AG08395 (cell line): ENCODE measurements at regions not wholly inside any gene's neighbourhood (a gene's known extent, or its start where the extent isn't known, plus 50 kb on each side); places are given as distances from the start of the nearest gene placed in this dataset.
"Not testable (repeated sequence)": the region's sequence is repeated elsewhere in the genome, so short reads cannot be mapped to it uniquely, and the experiment has no call there.

ENCODE experiments used
- DNase-seq: peaks from one replicate; pipeline ENCODE4 v3.0.0; 2012; ENCODE audit warnings: mixed read lengths, low spot score

DNA sequence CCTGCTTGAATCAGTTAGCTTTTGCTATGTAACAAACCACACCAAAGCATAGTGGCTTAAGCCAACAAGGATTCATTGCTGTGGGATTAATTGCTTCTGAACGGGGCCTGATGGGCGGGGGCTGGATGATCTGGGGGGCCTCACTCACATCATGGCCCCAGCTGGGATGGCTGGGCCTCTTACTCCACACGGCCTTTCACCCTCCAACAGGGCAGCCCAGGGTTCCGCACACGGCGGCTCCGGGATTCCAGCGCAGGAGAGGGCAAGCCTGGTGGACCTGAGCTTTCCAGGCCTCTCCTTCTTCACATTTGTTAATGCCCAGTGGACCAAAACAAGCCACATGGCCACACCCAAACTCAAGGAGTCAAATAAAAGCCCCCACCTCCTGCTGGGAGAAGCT lies 86.3 kb upstream of the PHLPP1 start:
- no peak for DNase-seq

DNA sequence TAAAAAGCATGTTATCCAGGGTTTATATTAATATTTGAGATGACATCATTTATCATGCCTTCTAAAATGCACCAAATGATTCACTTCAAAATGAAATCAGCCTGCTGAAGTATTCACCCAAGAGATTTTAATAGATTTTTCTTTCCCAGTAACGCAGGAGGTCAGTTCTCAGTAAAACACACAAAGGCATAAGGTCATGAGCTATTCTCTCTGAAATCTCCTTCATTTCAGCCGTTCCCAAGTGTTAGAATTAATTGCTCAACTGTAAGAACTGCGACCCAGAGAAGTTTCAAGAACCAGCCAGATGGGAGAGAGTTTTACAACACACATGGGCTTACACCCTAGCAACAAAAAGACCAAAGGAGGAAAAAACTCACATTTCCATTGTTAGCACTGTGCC lies 84.2 kb upstream of the PHLPP1 start:
- no peak for DNase-seq

DNA sequence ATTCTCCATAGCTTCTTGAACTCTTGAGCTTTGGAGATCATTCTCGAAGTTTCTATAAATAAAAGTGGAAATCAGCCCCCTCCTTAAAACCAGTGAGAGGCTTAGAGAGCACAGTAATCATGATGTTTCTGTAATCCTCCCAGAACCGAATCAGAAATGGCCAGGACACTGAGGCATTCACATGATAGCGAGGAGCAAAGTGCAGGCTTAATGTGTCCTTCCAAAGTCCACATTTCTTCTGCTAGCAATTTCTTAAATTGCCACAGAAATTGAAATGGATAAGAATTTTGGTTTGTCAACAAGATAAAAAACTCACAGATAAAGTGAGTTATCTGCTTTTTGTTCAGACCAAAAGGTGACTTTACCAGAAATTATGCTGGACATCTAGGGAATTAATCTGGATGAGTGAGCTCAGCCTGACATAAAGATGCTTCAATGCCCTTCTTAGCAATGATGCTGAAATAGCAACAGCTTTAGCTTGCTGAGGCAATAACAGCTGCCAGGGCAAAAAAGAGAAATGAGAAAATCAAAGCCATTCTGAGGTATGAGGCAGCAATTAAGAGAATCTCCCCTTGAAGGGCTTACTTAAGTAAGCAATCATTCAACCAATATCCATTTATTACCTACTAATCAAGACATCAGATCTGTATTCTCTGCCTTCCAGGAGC lies 82.4 kb upstream of the PHLPP1 start:
- no peak for DNase-seq

DNA sequence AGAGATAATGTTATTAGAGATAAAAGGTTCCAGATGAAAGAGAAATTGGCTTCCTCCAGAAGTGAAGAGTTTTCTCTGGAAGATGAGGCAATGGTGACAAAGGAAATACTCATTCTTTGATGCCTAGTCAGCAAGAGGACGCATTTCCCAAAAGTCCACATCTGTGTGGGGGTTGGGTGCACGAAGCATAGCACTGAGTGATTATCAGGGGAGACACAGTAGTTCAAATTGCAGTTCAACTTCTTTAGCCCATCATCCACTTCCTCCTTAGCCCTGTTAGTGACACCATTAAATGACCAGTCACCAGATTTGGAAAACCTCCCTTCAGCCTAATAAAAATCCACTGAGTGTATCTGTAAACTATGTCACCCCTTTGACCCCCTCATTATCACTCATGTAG lies 80.9 kb upstream of the PHLPP1 start:
- peak; percentile 48 for DNase-seq

DNA sequence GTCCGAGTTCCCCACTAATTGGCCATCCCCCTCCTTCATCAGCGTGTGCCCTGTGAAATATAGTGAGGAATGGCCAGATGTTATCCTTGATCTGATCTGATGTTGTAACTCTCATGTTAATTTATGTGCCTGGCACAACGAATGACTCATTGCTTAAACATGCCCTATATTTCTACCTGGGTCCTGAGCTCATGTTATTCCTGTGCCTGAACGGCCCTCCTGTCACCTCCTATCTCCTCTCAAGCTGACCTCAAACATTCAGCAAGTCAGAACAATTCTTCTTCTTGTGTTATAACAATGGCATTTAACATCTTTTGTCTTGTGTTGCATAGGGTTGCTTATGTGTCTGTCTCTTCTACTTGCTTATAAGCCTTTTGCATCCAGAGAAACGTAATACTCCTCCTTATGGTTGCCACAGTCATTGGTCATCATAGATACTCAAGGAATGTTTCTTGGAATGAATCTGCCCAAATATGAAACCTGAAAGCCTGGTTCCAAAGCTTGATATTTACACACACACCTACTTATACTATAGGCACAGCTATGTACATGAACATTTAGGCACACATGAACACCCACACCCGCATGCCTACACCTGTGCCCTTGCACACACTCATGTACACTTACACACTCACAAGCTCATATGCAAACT lies 80.2 kb upstream of the PHLPP1 start:
- no peak for DNase-seq

- no peak for DNase-seq
These were observed 77.9 kb upstream of the PHLPP1 start for GRCh38 chr18:62637403-62637802.

DNA sequence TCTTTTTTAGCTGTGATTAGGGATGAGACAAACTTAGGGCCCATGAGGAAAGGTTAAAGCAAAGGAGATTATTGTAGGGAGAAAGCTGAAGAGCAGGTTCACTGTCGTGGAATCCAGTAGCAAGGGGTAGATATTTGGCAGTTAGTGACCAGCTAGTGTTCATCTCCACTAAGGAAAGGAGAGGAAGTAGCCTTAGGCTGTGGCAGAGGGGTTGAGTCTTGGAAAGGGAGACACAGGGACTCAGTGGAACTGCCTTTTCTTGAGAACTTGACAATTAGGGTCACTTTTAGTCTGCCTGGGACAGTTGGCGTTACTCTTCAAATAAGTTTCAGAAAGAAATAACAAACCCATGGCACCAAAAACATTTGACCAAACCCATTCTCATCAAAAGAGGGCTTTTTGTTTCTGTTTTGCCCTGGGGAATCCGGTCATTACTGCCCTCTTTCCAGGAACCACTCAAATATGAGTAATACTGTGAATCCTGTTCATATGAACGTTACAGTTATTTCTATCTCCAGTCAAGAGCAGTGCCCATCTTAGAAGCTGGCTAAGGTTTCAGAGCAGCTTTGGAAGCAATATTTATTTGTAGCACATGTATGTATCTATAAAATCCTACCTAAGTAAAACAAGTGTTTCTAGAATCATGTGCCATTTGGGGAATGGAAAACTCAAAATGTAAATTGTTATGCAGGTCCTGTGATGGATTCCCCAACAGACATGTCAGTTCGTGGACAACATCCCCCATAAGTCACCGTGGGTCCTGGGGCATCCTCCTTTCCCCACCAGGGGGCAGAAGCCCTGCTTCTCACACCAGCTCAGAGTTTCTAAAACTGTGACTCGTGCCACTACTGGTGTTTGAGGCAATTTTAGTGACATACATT lies 77.3 kb upstream of the PHLPP1 start:
- no peak for DNase-seq

GRCh38 chr18:62643181-62643580 lies 72.2 kb upstream of the PHLPP1 start:
- DNase-seq: no peak

GRCh38 chr18:62644773-62645172 lies 70.6 kb upstream of the PHLPP1 start:
- DNase-seq: no peak

- DNase-seq: no peak
These were observed 68.2 kb upstream of the PHLPP1 start for GRCh38 chr18:62647179-62647578.

- DNase-seq: no peak
These were observed 67.2 kb upstream of the PHLPP1 start for GRCh38 chr18:62648045-62648678.

GRCh38 chr18:62651276-62652056 lies 63.9 kb upstream of the PHLPP1 start:
- DNase-seq: no peak

- DNase-seq: not testable (repeated sequence)
These were observed 63.2 kb upstream of the PHLPP1 start for GRCh38 chr18:62652057-62652629.

GRCh38 chr18:62655520-62656219 lies 59.7 kb upstream of the PHLPP1 start:
- no peak for DNase-seq

DNA sequence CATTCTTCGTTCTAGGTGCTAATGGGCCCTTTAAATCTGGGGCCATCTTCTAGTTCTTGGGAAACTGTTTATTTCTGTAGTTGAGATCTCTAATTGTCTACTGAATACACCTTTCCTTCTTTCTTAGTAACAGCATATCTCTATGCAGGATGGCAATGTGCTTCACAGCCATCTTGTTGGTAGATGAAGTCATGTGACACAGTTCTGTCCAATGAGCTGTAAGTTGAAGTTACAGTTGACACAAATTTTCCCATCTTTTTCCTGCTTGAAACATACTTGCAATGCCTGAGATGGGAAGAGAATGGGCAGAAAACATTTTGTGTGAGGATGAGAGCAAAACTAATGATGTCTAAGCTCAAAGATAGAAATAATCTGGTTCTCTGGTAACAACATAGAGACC lies 57.3 kb upstream of the PHLPP1 start:
- DNase-seq: no peak

DNA sequence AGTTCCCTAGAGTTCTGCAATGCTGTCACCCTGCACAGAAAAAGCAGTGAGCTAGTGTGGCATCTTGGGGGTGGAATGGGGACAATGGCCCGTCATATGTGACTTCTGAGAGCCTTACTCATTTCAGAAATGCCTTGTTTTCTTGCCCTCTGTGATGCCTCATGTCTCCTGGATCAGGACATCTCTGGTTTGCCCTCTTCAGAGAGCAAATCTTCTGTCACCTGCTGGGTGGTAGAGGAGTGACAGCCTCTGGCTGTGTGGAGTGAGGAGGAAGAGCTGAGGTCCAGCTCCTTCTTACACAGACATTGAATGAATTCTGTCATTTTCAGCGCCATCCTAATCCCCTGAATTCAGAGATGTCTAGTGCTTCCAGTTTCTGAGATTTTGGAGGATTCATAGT lies 55.6 kb upstream of the PHLPP1 start:
- DNase-seq: no peak

DNA sequence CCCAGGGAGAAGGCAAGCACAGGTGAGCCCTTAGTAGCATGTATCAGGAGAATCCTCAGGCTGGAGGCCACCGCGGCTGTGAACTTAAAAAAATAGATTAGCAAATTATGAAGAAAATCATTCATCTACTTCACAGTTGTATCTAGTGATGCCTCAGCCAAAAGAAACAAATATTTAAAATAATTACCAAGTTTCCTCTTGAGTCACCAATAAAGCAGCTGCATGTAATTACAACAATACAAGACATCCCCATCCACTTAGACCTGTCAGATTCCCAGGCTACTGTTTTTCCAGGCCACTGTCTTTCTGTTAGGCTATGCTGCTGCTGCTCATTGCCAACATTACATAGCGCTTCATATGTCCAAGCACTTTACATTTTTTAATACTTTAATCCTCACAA lies 54.6 kb upstream of the PHLPP1 start:
- peak; percentile 10 for DNase-seq

- DNase-seq: peak; percentile 21
These were observed 51.5 kb upstream of the PHLPP1 start for GRCh38 chr18:62663731-62664336.

DNA sequence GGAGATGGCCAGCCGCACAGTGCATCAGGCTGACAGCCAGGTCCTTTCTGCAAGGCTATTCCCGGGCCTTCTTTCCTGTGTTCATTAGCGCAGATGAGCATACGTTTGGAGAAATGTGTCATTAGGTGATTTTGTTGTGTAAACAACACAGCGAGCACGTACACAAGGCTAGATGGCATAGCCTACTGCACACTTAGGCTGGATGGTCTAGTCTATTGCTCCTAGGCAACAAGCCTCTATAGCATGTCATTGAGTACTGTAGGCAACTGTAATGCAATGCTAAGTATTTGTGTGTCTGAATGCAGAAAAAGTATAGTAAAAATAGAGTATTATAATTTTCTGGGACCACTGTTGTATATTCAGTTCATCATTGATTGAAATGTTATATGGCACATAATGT lies 50.9 kb upstream of the PHLPP1 start:
- DNase-seq: no peak

GRCh38 chr18:62665188-62665587 lies 50.2 kb upstream of the PHLPP1 start:
- no peak for DNase-seq
